ENCODE measurements at regions not wholly inside any gene's neighbourhood (a gene's known extent, or its start where the extent isn't known, plus 50 kb on each side); places are given as distances from the start of the nearest gene placed in this dataset.

- DNase-seq (no peak), ATAC-seq (replicated peaks) (no peak)
- H3K27ac Mint-ChIP-seq: no peak overlapping the region
- H3K27me3 Mint-ChIP-seq: peaks cover 6 to 11% of the 10 kb centered on the region in 2 donors
- no peaks in the 10 kb centered on the region for H3K36me3 Mint-ChIP-seq
- H3K4me3 Mint-ChIP-seq: no peak overlapping the region
- H3K4me1 Mint-ChIP-seq: no peaks in the 10 kb centered on the region
- H3K9me3 Mint-ChIP-seq: no peaks in the 10 kb centered on the region
These were observed 142.7 kb upstream of the SMIM23 start for GRCh38 chr5:171642894-171643293.

- Mint-ChIP-seq H3K36me3 (no peaks in the 10 kb centered on the region), H3K4me3 (no peak overlapping the region), H3K4me1 (no peaks in the 10 kb centered on the region), H3K27me3 (peaks cover 0 to 11% of the 10 kb centered on the region in 2 donors), H3K9me3 (no peaks in the 10 kb centered on the region), H3K27ac (no peak overlapping the region)
- ATAC-seq (replicated peaks) (no peak), DNase-seq (no peak)
These were observed 141.1 kb upstream of the SMIM23 start for GRCh38 chr5:171644536-171644935.

- H3K9me3 Mint-ChIP-seq: no peaks in the 10 kb centered on the region
- H3K36me3 Mint-ChIP-seq: no peaks in the 10 kb centered on the region
- H3K4me3 Mint-ChIP-seq: no peak overlapping the region
- H3K4me1 Mint-ChIP-seq: no peaks in the 10 kb centered on the region
- H3K27me3 Mint-ChIP-seq: peaks cover 0 to 11% of the 10 kb centered on the region in 2 donors
- ATAC-seq (replicated peaks) (no peak), DNase-seq (no peak)
- no peak overlapping the region for H3K27ac Mint-ChIP-seq
These were observed 139.2 kb upstream of the SMIM23 start for GRCh38 chr5:171646102-171647042.

GRCh38 chr5:171647043-171647903 is 138.3 kb upstream of the SMIM23 start:
- DNase-seq (no peak), ATAC-seq (replicated peaks) (no peak)
- Mint-ChIP-seq H3K9me3 (no peaks in the 10 kb centered on the region), H3K4me1 (no peaks in the 10 kb centered on the region), H3K4me3 (no peak overlapping the region), H3K27ac (no peak overlapping the region), H3K27me3 (peaks cover 0 to 11% of the 10 kb centered on the region in 2 donors), H3K36me3 (no peaks in the 10 kb centered on the region)

- no peaks in the 10 kb centered on the region for H3K4me1 Mint-ChIP-seq
- no peak overlapping the region for H3K27ac Mint-ChIP-seq
- no peak for ATAC-seq (replicated peaks)
- H3K4me3 Mint-ChIP-seq: no peak overlapping the region
- H3K27me3 Mint-ChIP-seq: peaks cover 0 to 11% of the 10 kb centered on the region in 2 donors
- no peak for DNase-seq
- H3K36me3 Mint-ChIP-seq: no peaks in the 10 kb centered on the region
- no peaks in the 10 kb centered on the region for H3K9me3 Mint-ChIP-seq
These were observed 137.7 kb upstream of the SMIM23 start for GRCh38 chr5:171647904-171648260.

GRCh38 chr5:171648279-171649074 is 137.1 kb upstream of the SMIM23 start:
- H3K27ac Mint-ChIP-seq: no peak overlapping the region
- peaks cover 2 to 4% of the 10 kb centered on the region in 2 donors for H3K9me3 Mint-ChIP-seq
- H3K4me3 Mint-ChIP-seq: no peak overlapping the region
- H3K4me1 Mint-ChIP-seq: no peaks in the 10 kb centered on the region
- ATAC-seq (replicated peaks): no peak
- DNase-seq: no peak
- no peaks in the 10 kb centered on the region for H3K36me3 Mint-ChIP-seq
- peaks cover 0 to 15% of the 10 kb centered on the region in 2 donors for H3K27me3 Mint-ChIP-seq

GRCh38 chr5:171649075-171649401 is 136.6 kb upstream of the SMIM23 start:
- ATAC-seq (replicated peaks) (no peak), DNase-seq (no peak)
- Mint-ChIP-seq H3K9me3 (peaks cover 4 to 6% of the 10 kb centered on the region in 2 donors), H3K27ac (no peak overlapping the region), H3K4me3 (no peak overlapping the region), H3K27me3 (peaks cover 0 to 12% of the 10 kb centered on the region in 2 donors), H3K36me3 (no peaks in the 10 kb centered on the region), H3K4me1 (no peaks in the 10 kb centered on the region)

- Mint-ChIP-seq H3K9me3 (peaks cover 5 to 6% of the 10 kb centered on the region in 2 donors), H3K4me1 (no peaks in the 10 kb centered on the region), H3K27me3 (peaks cover 0 to 10% of the 10 kb centered on the region in 2 donors), H3K36me3 (no peaks in the 10 kb centered on the region), H3K4me3 (no peak overlapping the region), H3K27ac (no peak overlapping the region)
- ATAC-seq (replicated peaks): no peak
- DNase-seq: no peak
These were observed 135.0 kb upstream of the SMIM23 start for GRCh38 chr5:171650597-171650996.

- Mint-ChIP-seq H3K4me1 (no peaks in the 10 kb centered on the region), H3K36me3 (no peaks in the 10 kb centered on the region), H3K4me3 (no peak overlapping the region), H3K27me3 (peaks cover 0 to 5% of the 10 kb centered on the region in 2 donors), H3K9me3 (peaks cover 5 to 6% of the 10 kb centered on the region in 2 donors), H3K27ac (no peak overlapping the region)
- ATAC-seq (replicated peaks) (no peak), DNase-seq (no peak)
These were observed 134.5 kb upstream of the SMIM23 start for GRCh38 chr5:171651102-171651501.

GRCh38 chr5:171654881-171655280 is 130.7 kb upstream of the SMIM23 start:
- H3K9me3 Mint-ChIP-seq: peaks cover 5 to 6% of the 10 kb centered on the region in 2 donors
- no peaks in the 10 kb centered on the region for H3K36me3 Mint-ChIP-seq
- no peak overlapping the region for H3K4me3 Mint-ChIP-seq
- no peaks in the 10 kb centered on the region for H3K4me1 Mint-ChIP-seq
- DNase-seq: no peak
- no peak for ATAC-seq (replicated peaks)
- peaks cover 0 to 3% of the 10 kb centered on the region in 2 donors for H3K27me3 Mint-ChIP-seq
- H3K27ac Mint-ChIP-seq: no peak overlapping the region

GRCh38 chr5:171657473-171657872 is 128.1 kb upstream of the SMIM23 start:
- ATAC-seq (replicated peaks) (no peak), DNase-seq (no peak)
- H3K4me1 Mint-ChIP-seq: no peaks in the 10 kb centered on the region
- no peak overlapping the region for H3K27ac Mint-ChIP-seq
- H3K4me3 Mint-ChIP-seq: no peak overlapping the region
- peaks cover 0 to 3% of the 10 kb centered on the region in 2 donors for H3K27me3 Mint-ChIP-seq
- peaks cover 5 to 6% of the 10 kb centered on the region in 2 donors for H3K9me3 Mint-ChIP-seq
- H3K36me3 Mint-ChIP-seq: no peaks in the 10 kb centered on the region

GRCh38 chr5:171659896-171660295 is 125.7 kb upstream of the SMIM23 start:
- no peaks in the 10 kb centered on the region for H3K4me1 Mint-ChIP-seq
- no peak overlapping the region for H3K27ac Mint-ChIP-seq
- H3K4me3 Mint-ChIP-seq: no peak overlapping the region
- no peaks in the 10 kb centered on the region for H3K27me3 Mint-ChIP-seq
- no peaks in the 10 kb centered on the region for H3K36me3 Mint-ChIP-seq
- peaks cover 0 to 3% of the 10 kb centered on the region in 2 donors for H3K9me3 Mint-ChIP-seq
- ATAC-seq (replicated peaks) (no peak), DNase-seq (no peak)

GRCh38 chr5:171660434-171660833 is 125.2 kb upstream of the SMIM23 start:
- Mint-ChIP-seq H3K4me1 (no peaks in the 10 kb centered on the region), H3K27ac (no peak overlapping the region), H3K27me3 (no peaks in the 10 kb centered on the region), H3K36me3 (no peaks in the 10 kb centered on the region), H3K4me3 (no peak overlapping the region), H3K9me3 (peaks cover 0 to 2% of the 10 kb centered on the region in 2 donors)
- ATAC-seq (replicated peaks): no peak
- no peak for DNase-seq

- Mint-ChIP-seq H3K36me3 (no peaks in the 10 kb centered on the region), H3K4me1 (no peaks in the 10 kb centered on the region), H3K9me3 (peaks cover 0 to 2% of the 10 kb centered on the region in 2 donors), H3K4me3 (no peak overlapping the region), H3K27ac (no peak overlapping the region), H3K27me3 (no peaks in the 10 kb centered on the region)
- DNase-seq (no peak), ATAC-seq (replicated peaks) (no peak)
These were observed 124.5 kb upstream of the SMIM23 start for GRCh38 chr5:171661143-171661542.

Data from stimulated activated naive B cell treated with anti-CD40 and anti-IgM and Interleukin-4, amounts not matched to agents 10 μg/mL and 1 μg/mL and 100 μg/mL, for 72 hours (primary cell).